GM12878 (cell line): ENCODE measurements at regions not wholly inside any gene's neighbourhood (a gene's known extent, or its start where the extent isn't known, plus 50 kb on each side); places are given as distances from the start of the nearest gene placed in this dataset.

Experiments
- ATAC-seq: fragments of 200-7000 bp; cut with Tn5 transposase; 3 replicates; pipeline ENCODE4 v1.9.1; 2020; ENCODE audit warnings: mild to moderate bottlenecking, moderate library complexity
- BruUV-seq: library from RNA; stranded (reverse); fragments of 400-500 nt; replicated peaks from 2 replicates; lab custom pipeline; 2021; lab: Mats Ljungman, UMichigan
- CTCF ChIA-PET: fragments of 300-600 bp; sonication (Branson Sonifier 250); formaldehyde crosslinking; extraction: SDS; loops from one replicate; lab custom pipeline; 2021; ENCODE audit warnings: inconsistent platforms; lab: Yijun Ruan, JAX
- POLR2A ChIA-PET: fragments of 350-600 bp; formaldehyde crosslinking; extraction: SDS; loops from one replicate; lab custom pipeline; 2021; ENCODE audit warnings: inconsistent platforms; lab: Charles Lee
- RAD21 ChIA-PET: fragments of 300-600 bp; sonication (Branson Sonifier 250); formaldehyde crosslinking; loops from one replicate; lab custom pipeline; 2023; ENCODE audit warnings: antibody characterized with exemption; ENCODE audit not compliant: unreplicated experiment; lab: Charles Lee
- SMC1A ChIA-PET: fragments of 300-600 bp; sonication (Branson Sonifier 250); formaldehyde crosslinking; loops from one replicate; lab custom pipeline; 2023; ENCODE audit not compliant: unreplicated experiment, uncharacterized antibody; lab: Charles Lee
- DNase-seq: peaks from one replicate; pipeline ENCODE4 v3.0.0-alpha.2; 2011; ENCODE audit warnings: low read depth, low spot score
- FAIRE-seq: peaks from 3 replicates; lab custom pipeline; 2011; peaks lifted over from hg19 to GRCh38; lab: Jason Lieb, UNC
- H2AFZ ChIP-seq: 2 replicates; pipeline ENCODE4 v1.6.0; 2011; ENCODE audit warnings: low read depth, low read length, control low read depth; ENCODE audit not compliant: control insufficient read depth
- H3K27ac ChIP-seq: 2 replicates; pipeline ENCODE4 v1.5.1; 2011; ENCODE audit warnings: control low read depth; ENCODE audit not compliant: control insufficient read depth, insufficient read depth
- H3K27me3 ChIP-seq, 2 experiments: replicated peaks in 1 of 2; 2 replicates each; pipeline versions ENCODE4 v1.6.0 to v1.6.1; 2011; ENCODE audit warnings: low read length in 1 of 2; ENCODE audit not compliant: control insufficient read depth in 2 of 2, insufficient read depth in 2 of 2
- H3K36me3 ChIP-seq, 2 experiments: 2 replicates each; pipeline ENCODE4 v1.5.1; 2011; ENCODE audit warnings: low read length in 1 of 2; ENCODE audit not compliant: control insufficient read depth in 2 of 2, insufficient read depth in 2 of 2
- H3K4me1 ChIP-seq: 2 replicates; pipeline ENCODE4 v1.6.1; 2011; ENCODE audit warnings: mild to moderate bottlenecking, low read length, moderate library complexity, mixed read lengths; ENCODE audit not compliant: control insufficient read depth, insufficient read depth
- H3K4me2 ChIP-seq: 2 replicates; pipeline ENCODE4 v1.6.0; 2011; ENCODE audit warnings: control low read depth; ENCODE audit not compliant: control insufficient read depth, insufficient read depth
- H3K4me3 ChIP-seq: fragments of 200-600 bp; sonication (generic); 2 replicates; pipeline ENCODE4 v1.5.1; 2016
- H3K79me2 ChIP-seq: 2 replicates; pipeline ENCODE4 v1.6.0; 2011; ENCODE audit warnings: low read length; ENCODE audit not compliant: control insufficient read depth, insufficient read depth
- H3K9ac ChIP-seq: 2 replicates; pipeline ENCODE4 v1.8.0; 2011; ENCODE audit warnings: low read length, control low read depth, mixed read lengths; ENCODE audit not compliant: control insufficient read depth, insufficient read depth
- H3K9me3 ChIP-seq: replicated peaks from 3 replicates; pipeline ENCODE4 v1.5.1; 2011; ENCODE audit warnings: mild to moderate bottlenecking, low read length; ENCODE audit not compliant: control insufficient read depth, insufficient read depth
- H4K20me1 ChIP-seq: 2 replicates; pipeline ENCODE4 v1.6.0; 2011; ENCODE audit not compliant: control insufficient read depth, insufficient read depth
- ETV6 ChIP-seq, 2 experiments: fragments of 450-650 bp in 1 of 2; IDR thresholded peaks in 1 of 2; conservative IDR thresholded peaks in 1 of 2; 2 replicates each; pipeline ENCODE4 v1.6.1; 2014; ENCODE audit warnings: antibody characterized with exemption in 1 of 2, borderline replicate concordance in 1 of 2, low read depth in 1 of 2, mild to moderate bottlenecking in 1 of 2, moderate library complexity in 1 of 2
- FOXK2 ChIP-seq: fragments of 450-650 bp; IDR thresholded peaks from 2 replicates; pipeline ENCODE4 v1.6.1; 2017; ENCODE audit warnings: mild to moderate bottlenecking, moderate library complexity
- GATAD2B ChIP-seq: fragments of 450-650 bp; conservative IDR thresholded peaks from 2 replicates; pipeline ENCODE4 v1.6.1; 2017; ENCODE audit warnings: low read depth, mild to moderate bottlenecking, moderate library complexity
- JUNB ChIP-seq: IDR thresholded peaks from 2 replicates; pipeline ENCODE4 v1.6.1; 2016; ENCODE audit warnings: antibody characterized with exemption, mild to moderate bottlenecking
- MYC ChIP-seq: IDR thresholded peaks from 2 replicates; pipeline ENCODE4 v1.6.1; 2011; ENCODE audit warnings: mild to moderate bottlenecking, low read length, moderate library complexity, inconsistent platforms; ENCODE audit not compliant: insufficient read depth, insufficient replicate concordance, insufficient read length, severe bottlenecking
- PAX8 ChIP-seq: fragments of 450-650 bp; IDR thresholded peaks from 2 replicates; pipeline ENCODE4 v1.6.1; 2017; ENCODE audit warnings: mild to moderate bottlenecking, moderate library complexity
- PKNOX1 ChIP-seq: fragments of 450-650 bp; IDR thresholded peaks from 2 replicates; pipeline ENCODE4 v1.6.1; 2016; ENCODE audit warnings: mild to moderate bottlenecking
- RBBP5 ChIP-seq: fragments of 200-600 bp; sonication (generic); conservative IDR thresholded peaks from 2 replicates; pipeline ENCODE4 v1.6.1; 2016
- SMC3 ChIP-seq: IDR thresholded peaks from 2 replicates; pipeline ENCODE4 v1.6.1; 2011; ENCODE audit warnings: low read length, improper control_type of control experiment, borderline replicate concordance
- SPI1 ChIP-seq: IDR thresholded peaks from 2 replicates; pipeline ENCODE4 v1.6.1; 2011; ENCODE audit warnings: low read depth, mild to moderate bottlenecking, low read length, moderate library complexity, borderline replicate concordance; ENCODE audit not compliant: insufficient read depth
- WRNIP1 ChIP-seq: IDR thresholded peaks from 2 replicates; pipeline ENCODE4 v1.6.1; 2011; ENCODE audit warnings: low read depth, low read length, improper control_type of control experiment, borderline replicate concordance
- ZNF274 ChIP-seq: IDR thresholded peaks from one replicate; pipeline ENCODE4 v1.8.0; 2011; ENCODE audit not compliant: insufficient read length, insufficient read depth
- WGBS: methylation state at CpG from one replicate; pipeline ENCODE4 v1.1.6; 2016; ENCODE audit warnings: low lambda C conversion rate; ENCODE audit not compliant: insufficient replicate concordance, insufficient coverage; ENCODE audit errors: missing lambda C conversion rate; 5-methylcytosine and 5-hydroxymethylcytosine counted together
- in situ Hi-C: fragments of 300-500 bp; cut with MboI; formaldehyde crosslinking; loops from 9 replicates; pipeline ENCODE4 v1.14.3; 2018; ENCODE audit warnings: mixed read lengths
- intact Hi-C: fragments of 100-400 bp; cut with micrococcal nuclease; formaldehyde crosslinking; loops from one replicate; pipeline ENCODE4 v1.14.2; 2022; ENCODE audit not compliant: unreplicated experiment
- TF ChIP-seq, protein P1 (sequence below): fragments of 150-350 bp; IDR thresholded peaks from 2 replicates; pipeline ENCODE4 v1.6.1; 2014; ENCODE audit warnings: mild to moderate bottlenecking, low read depth, low read length
- TF ChIP-seq, protein P2 (sequence below): IDR thresholded peaks from 2 replicates; pipeline ENCODE4 v1.6.1; 2012; ENCODE audit warnings: low read length, inconsistent platforms

GRCh38 chr21:15932726-15933125 is 202.9 kb downstream of the USP25 start:
- POLR2A ChIA-PET, result no interaction called here
- H3K27ac ChIP-seq, result no peak overlapping the region
- H3K9ac ChIP-seq, result no peak overlapping the region
- CTCF ChIA-PET, result no interaction called here
- DNase-seq (no peak), ATAC-seq (no peak), FAIRE-seq (no peak)
- no peak overlapping the region for H3K4me2 ChIP-seq
- intact Hi-C loops (no loop called here), in situ Hi-C loops (no loop called here)
- no peaks in the 10 kb centered on the region for H3K36me3 ChIP-seq
- RAD21 ChIA-PET, result no interaction called here
- H3K4me3 ChIP-seq, result no peak overlapping the region
- H3K4me1 ChIP-seq, result no peaks in the 10 kb centered on the region
- 29% methylated on average over 5 of the region's 5 CpGs for WGBS
- SMC1A ChIA-PET, result no interaction called here
- no peak for TF ChIP-seq RBBP5
- TF ChIP-seq FOXK2, result no peak
- TF ChIP-seq PAX8, result no peak
- TF ChIP-seq SPI1, result no peak
- no peak for TF ChIP-seq ZNF274
- TF ChIP-seq JUNB, result no peak
- TF ChIP-seq, protein P1, sequence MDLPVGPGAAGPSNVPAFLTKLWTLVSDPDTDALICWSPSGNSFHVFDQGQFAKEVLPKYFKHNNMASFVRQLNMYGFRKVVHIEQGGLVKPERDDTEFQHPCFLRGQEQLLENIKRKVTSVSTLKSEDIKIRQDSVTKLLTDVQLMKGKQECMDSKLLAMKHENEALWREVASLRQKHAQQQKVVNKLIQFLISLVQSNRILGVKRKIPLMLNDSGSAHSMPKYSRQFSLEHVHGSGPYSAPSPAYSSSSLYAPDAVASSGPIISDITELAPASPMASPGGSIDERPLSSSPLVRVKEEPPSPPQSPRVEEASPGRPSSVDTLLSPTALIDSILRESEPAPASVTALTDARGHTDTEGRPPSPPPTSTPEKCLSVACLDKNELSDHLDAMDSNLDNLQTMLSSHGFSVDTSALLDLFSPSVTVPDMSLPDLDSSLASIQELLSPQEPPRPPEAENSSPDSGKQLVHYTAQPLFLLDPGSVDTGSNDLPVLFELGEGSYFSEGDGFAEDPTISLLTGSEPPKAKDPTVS, result no peak
- no peak for TF ChIP-seq MYC
- TF ChIP-seq GATAD2B, result no peak
- TF ChIP-seq WRNIP1, result no peak
- TF ChIP-seq SMC3, result no peak
- no peak for TF ChIP-seq PKNOX1
- TF ChIP-seq, protein P2, sequence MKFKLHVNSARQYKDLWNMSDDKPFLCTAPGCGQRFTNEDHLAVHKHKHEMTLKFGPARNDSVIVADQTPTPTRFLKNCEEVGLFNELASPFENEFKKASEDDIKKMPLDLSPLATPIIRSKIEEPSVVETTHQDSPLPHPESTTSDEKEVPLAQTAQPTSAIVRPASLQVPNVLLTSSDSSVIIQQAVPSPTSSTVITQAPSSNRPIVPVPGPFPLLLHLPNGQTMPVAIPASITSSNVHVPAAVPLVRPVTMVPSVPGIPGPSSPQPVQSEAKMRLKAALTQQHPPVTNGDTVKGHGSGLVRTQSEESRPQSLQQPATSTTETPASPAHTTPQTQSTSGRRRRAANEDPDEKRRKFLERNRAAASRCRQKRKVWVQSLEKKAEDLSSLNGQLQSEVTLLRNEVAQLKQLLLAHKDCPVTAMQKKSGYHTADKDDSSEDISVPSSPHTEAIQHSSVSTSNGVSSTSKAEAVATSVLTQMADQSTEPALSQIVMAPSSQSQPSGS, result no peak
- TF ChIP-seq ETV6 (conservative IDR thresholded peaks at IDR 0.05 in 1 of 2, IDR thresholded peaks at IDR 0.05 in 1 of 2; ENCODE audit: borderline replicate concordance in 1 of 2, low read depth in 1 of 2), result no peak
- H3K9me3 ChIP-seq, result no peaks in the 10 kb centered on the region
- no peaks in the 10 kb centered on the region for H4K20me1 ChIP-seq
- no peak overlapping the region for H2AFZ ChIP-seq
- no TSS peak for BruUV-seq
- H3K27me3 ChIP-seq, result no peaks in the 10 kb centered on the region
- H3K79me2 ChIP-seq, result no peaks in the 10 kb centered on the region
